PFSK-1 (cell line): ENCODE measurements at regions not wholly inside any gene's neighbourhood (a gene's known extent, or its start where the extent isn't known, plus 50 kb on each side); places are given as distances from the start of the nearest gene placed in this dataset.

Experiments used
- FOXP2 ChIP-seq: optimal IDR thresholded peaks from 2 replicates; pipeline ENCODE3; 2011; ENCODE audit warnings: borderline replicate concordance, control low read depth, inconsistent platforms; ENCODE audit not compliant: insufficient read depth; ENCODE audit errors: extremely low read length, extremely low read depth
- POLR2AphosphoS5 ChIP-seq: IDR thresholded peaks from 2 replicates; pipeline ENCODE4 v1.6.1; 2012; ENCODE audit warnings: low read depth, mild to moderate bottlenecking, control low read depth, low read length, moderate library complexity
- REST ChIP-seq, 2 experiments: IDR thresholded peaks; 2 replicates each; pipeline versions ENCODE4 v1.6.1 to v1.8.0; 2011 to 2012; ENCODE audit warnings: low read depth in 2 of 2, low read length in 2 of 2, control low read depth in 1 of 2, inconsistent platforms in 1 of 2, mild to moderate bottlenecking in 1 of 2, moderate library complexity in 1 of 2; ENCODE audit not compliant: insufficient read depth in 1 of 2
- SIN3A ChIP-seq: IDR thresholded peaks from 2 replicates; pipeline ENCODE4 v1.6.1; 2012; ENCODE audit warnings: mild to moderate bottlenecking, low read length, moderate library complexity, borderline replicate concordance; ENCODE audit not compliant: insufficient read depth
- TAF1 ChIP-seq: IDR thresholded peaks from 2 replicates; pipeline ENCODE4 v1.6.1; 2012; ENCODE audit warnings: low read length, control low read depth, borderline replicate concordance; ENCODE audit not compliant: insufficient read depth

- TF ChIP-seq REST (IDR thresholded peaks at IDR 0.05; ENCODE audit: insufficient read depth in 1 of 2, low read depth in 2 of 2, low read length in 2 of 2) (no peak), TAF1 (no peak), SIN3A (no peak)
Measured at GRCh38 chr1:79460773-79461436, 454.4 kb upstream of the ADGRL4 start.

- no peak for TF ChIP-seq REST (IDR thresholded peaks at IDR 0.05; ENCODE audit: insufficient read depth in 1 of 2, low read depth in 2 of 2, low read length in 2 of 2)
- no peak for TF ChIP-seq FOXP2
- TF ChIP-seq TAF1 = no peak
- TF ChIP-seq POLR2AphosphoS5 = no peak
- no peak for TF ChIP-seq SIN3A
Measured at GRCh38 chr1:79457562-79458224, 451.2 kb upstream of the ADGRL4 start.

GRCh38 chr1:79448426-79448825 lies 441.9 kb upstream of the ADGRL4 start:
- no peak for TF ChIP-seq FOXP2
- no peak for TF ChIP-seq REST (IDR thresholded peaks at IDR 0.05; ENCODE audit: insufficient read depth in 1 of 2, low read depth in 2 of 2, low read length in 2 of 2)
- TF ChIP-seq SIN3A = no peak
- no peak for TF ChIP-seq TAF1
- no peak for TF ChIP-seq POLR2AphosphoS5

GRCh38 chr1:79441238-79441637 lies 434.7 kb upstream of the ADGRL4 start:
- TF ChIP-seq POLR2AphosphoS5 (no peak), SIN3A (no peak), FOXP2 (no peak), REST (IDR thresholded peaks at IDR 0.05; ENCODE audit: insufficient read depth in 1 of 2, low read depth in 2 of 2, low read length in 2 of 2) (no peak), TAF1 (no peak)

GRCh38 chr1:79437540-79437939 lies 431.0 kb upstream of the ADGRL4 start:
- no peak for TF ChIP-seq FOXP2
- TF ChIP-seq REST (IDR thresholded peaks at IDR 0.05; ENCODE audit: insufficient read depth in 1 of 2, low read depth in 2 of 2, low read length in 2 of 2) = no peak
- no peak for TF ChIP-seq TAF1
- no peak for TF ChIP-seq POLR2AphosphoS5
- no peak for TF ChIP-seq SIN3A
